DOHH2 (cell line): ENCODE measurements at regions not wholly inside any gene's neighbourhood (a gene's known extent, or its start where the extent isn't known, plus 50 kb on each side); places are given as distances from the start of the nearest gene placed in this dataset.

Experiments
- H3F3A ChIP-seq: fragments of 200-600 bp; sonication (generic), shearing (Covaris generic); 2 replicates; pipeline ENCODE4 v1.6.0; 2016; ENCODE audit warnings: antibody characterized with exemption, mild to moderate bottlenecking; ENCODE audit not compliant: control insufficient read depth, insufficient read depth
- H3K27ac ChIP-seq: fragments of 200-600 bp; sonication (generic); 2 replicates; pipeline ENCODE4 v1.5.1; 2014; ENCODE audit warnings: low read depth, mild to moderate bottlenecking, low read length, moderate library complexity
- H3K27me3 ChIP-seq: fragments of 200-600 bp; sonication (generic); 2 replicates; pipeline ENCODE4 v1.6.1; 2014; ENCODE audit warnings: mild to moderate bottlenecking, low read length, mixed read lengths; ENCODE audit not compliant: control insufficient read depth
- H3K36me3 ChIP-seq: fragments of 200-600 bp; sonication (generic); 2 replicates; pipeline ENCODE4 v1.6.1; 2014; ENCODE audit warnings: mild to moderate bottlenecking, low read length, moderate library complexity, mixed read lengths; ENCODE audit not compliant: control insufficient read depth
- H3K4me1 ChIP-seq: fragments of 200-600 bp; sonication (generic); 2 replicates; pipeline ENCODE4 v1.6.1; 2014; ENCODE audit warnings: mild to moderate bottlenecking, low read length, mixed read lengths; ENCODE audit not compliant: control insufficient read depth
- H3K4me2 ChIP-seq: fragments of 200-600 bp; sonication (generic); 2 replicates; pipeline ENCODE4 v1.6.0; 2014; ENCODE audit warnings: mild to moderate bottlenecking, low read length, moderate library complexity
- H3K4me3 ChIP-seq: fragments of 200-600 bp; sonication (generic); 2 replicates; pipeline ENCODE4 v1.5.1; 2014; ENCODE audit warnings: mild to moderate bottlenecking, low read length, mixed read lengths
- H3K79me2 ChIP-seq: fragments of 200-600 bp; sonication (generic); 2 replicates; pipeline ENCODE4 v1.6.1; 2014; ENCODE audit warnings: mild to moderate bottlenecking, low read length, mixed read lengths; ENCODE audit not compliant: control insufficient read depth
- H3K9me2 ChIP-seq: fragments of 200-600 bp; sonication (generic); replicated peaks from 2 replicates; pipeline ENCODE4 v1.6.1; 2014; ENCODE audit warnings: mild to moderate bottlenecking, low read length, mixed read lengths; ENCODE audit not compliant: control insufficient read depth
- H3K9me3 ChIP-seq: fragments of 200-600 bp; sonication (generic); 2 replicates; pipeline ENCODE4 v1.6.1; 2014; ENCODE audit warnings: antibody characterized with exemption, low read length, mixed read lengths; ENCODE audit not compliant: control insufficient read depth, insufficient read depth
- H4K20me1 ChIP-seq: fragments of 200-600 bp; sonication (generic); 2 replicates; pipeline ENCODE4 v1.6.0; 2014; ENCODE audit warnings: low read depth, mild to moderate bottlenecking, antibody characterized with exemption, low read length, moderate library complexity; ENCODE audit not compliant: control insufficient read depth, insufficient read depth
- CTCF ChIP-seq: fragments of 200-600 bp; sonication (generic); IDR thresholded peaks from one replicate; pipeline ENCODE4 v1.5.1; 2014; ENCODE audit warnings: antibody characterized with exemption, mild to moderate bottlenecking, low read depth, low read length; ENCODE audit not compliant: poor library complexity, severe bottlenecking
- EZH2phosphoT487 ChIP-seq: fragments of 200-600 bp; sonication (generic); IDR thresholded peaks from 2 replicates; pipeline ENCODE4 v1.6.1; 2017; ENCODE audit warnings: borderline replicate concordance, mild to moderate bottlenecking, antibody characterized with exemption, low read length, moderate library complexity, mixed read lengths

GRCh38 chr7:26580064-26580591 lies 284.3 kb downstream of the SKAP2 start:
- Histone ChIP-seq H3K9me3 (no peaks in the 10 kb centered on the region), H3K36me3 (no peaks in the 10 kb centered on the region), H4K20me1 (no peaks in the 10 kb centered on the region), H3K4me2 (no peak overlapping the region), H3K4me3 (no peak overlapping the region), H3F3A (no peaks in the 10 kb centered on the region), H3K27me3 (peaks cover 5% of the 10 kb centered on the region; the same call in 1 of the 2 replicates), H3K9me2 (no peaks in the 10 kb centered on the region), H3K4me1 (no peaks in the 10 kb centered on the region), H3K27ac (no peak overlapping the region), H3K79me2 (no peaks in the 10 kb centered on the region)
- TF ChIP-seq CTCF (no peak), EZH2phosphoT487 (no peak)

GRCh38 chr7:26580711-26581110 lies 283.7 kb downstream of the SKAP2 start:
- Histone ChIP-seq H3K4me1 (no peaks in the 10 kb centered on the region), H3K27me3 (peaks cover 5% of the 10 kb centered on the region; the same call in 1 of the 2 replicates), H3K9me3 (no peaks in the 10 kb centered on the region), H4K20me1 (no peaks in the 10 kb centered on the region), H3F3A (no peaks in the 10 kb centered on the region), H3K4me3 (no peak overlapping the region), H3K27ac (no peak overlapping the region), H3K79me2 (no peaks in the 10 kb centered on the region), H3K4me2 (no peak overlapping the region), H3K9me2 (no peaks in the 10 kb centered on the region), H3K36me3 (no peaks in the 10 kb centered on the region)
- TF ChIP-seq EZH2phosphoT487 (no peak), CTCF (no peak)

- Histone ChIP-seq H3K4me1 (no peaks in the 10 kb centered on the region), H3F3A (no peaks in the 10 kb centered on the region), H3K27ac (no peak overlapping the region), H3K79me2 (no peaks in the 10 kb centered on the region), H3K36me3 (no peaks in the 10 kb centered on the region), H3K4me3 (no peak overlapping the region), H3K9me3 (no peaks in the 10 kb centered on the region), H3K9me2 (no peaks in the 10 kb centered on the region), H4K20me1 (no peaks in the 10 kb centered on the region), H3K4me2 (no peak overlapping the region), H3K27me3 (peaks cover 16% of the 10 kb centered on the region)
- TF ChIP-seq CTCF: no peak
- no peak for TF ChIP-seq EZH2phosphoT487
These were observed 281.2 kb downstream of the SKAP2 start for GRCh38 chr7:26583094-26583648.
